ENCODE measurements at regions not wholly inside any gene's neighbourhood (a gene's known extent, or its start where the extent isn't known, plus 50 kb on each side); places are given as distances from the start of the nearest gene placed in this dataset.

DNA sequence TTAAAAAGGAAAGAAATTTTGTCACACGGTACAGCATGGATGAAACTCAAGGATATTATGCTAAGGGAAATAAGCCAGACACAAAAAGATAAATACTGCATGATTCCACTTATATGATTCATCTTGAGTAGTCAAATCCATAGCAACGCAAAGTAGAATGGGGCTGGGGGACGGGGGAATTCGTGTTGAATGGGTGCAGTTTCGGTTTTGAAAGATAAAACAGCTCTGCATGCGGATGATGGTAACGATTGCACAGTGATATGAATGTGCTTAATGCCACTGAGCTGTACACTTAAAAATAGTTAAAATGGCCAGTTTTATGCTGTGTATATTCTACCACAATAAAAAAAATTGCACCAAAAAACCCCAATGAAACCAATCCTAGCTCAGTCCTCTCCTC lies 52.9 kb upstream of the SIRPA start:
- TF ChIP-seq CTCF (CRISPR knock-in tag; IDR thresholded peaks at IDR 0.05) (no peak), ZNF10 (CRISPR knock-in tag; IDR thresholded peaks at IDR 0.05; ENCODE audit: borderline replicate concordance, low read depth) (no peak), SUZ12 (IDR thresholded peaks at IDR 0.05; ENCODE audit: low read depth, low read length) (no peak), JUND (CRISPR knock-in tag; IDR thresholded peaks at IDR 0.05) (no peak), FOXC1 (CRISPR knock-in tag; IDR thresholded peaks at IDR 0.05; ENCODE audit: borderline replicate concordance) (no peak), SP4 (CRISPR knock-in tag; IDR thresholded peaks at IDR 0.05) (no peak), THAP7 (CRISPR knock-in tag; IDR thresholded peaks at IDR 0.05) (no peak)

All from HepG2 (cell line).